GM12865 (cell line): ENCODE measurements at regions not wholly inside any gene's neighbourhood (a gene's known extent, or its start where the extent isn't known, plus 50 kb on each side); places are given as distances from the start of the nearest gene placed in this dataset.

Source experiments
- DNase-seq: peaks from one replicate; pipeline ENCODE4 v3.0.0; 2010; ENCODE audit warnings: low read depth
- H3K4me3 ChIP-seq: 2 replicates; pipeline ENCODE4 v1.5.1; 2011; ENCODE audit warnings: mild to moderate bottlenecking, low read depth, low read length, control low read depth
- CTCF ChIP-seq: IDR thresholded peaks from 2 replicates; pipeline ENCODE4 v1.5.1; 2011; ENCODE audit warnings: low read length, control low read depth, low read depth, inconsistent platforms; ENCODE audit not compliant: insufficient read depth; ENCODE audit errors: missing control alignments

GRCh38 chr19:31656507-31656906, 307.3 kb upstream of the TSHZ3 start:
- no peak overlapping the region for H3K4me3 ChIP-seq
- DNase-seq: no peak
- no peak for TF ChIP-seq CTCF

- H3K4me3 ChIP-seq: no peak overlapping the region
- DNase-seq: no peak
- no peak for TF ChIP-seq CTCF
Observed at GRCh38 chr19:31658993-31659896, 310.0 kb upstream of the TSHZ3 start.

GRCh38 chr19:31659897-31660210, 310.6 kb upstream of the TSHZ3 start:
- no peak overlapping the region for H3K4me3 ChIP-seq
- TF ChIP-seq CTCF: no peak
- DNase-seq: no peak

- DNase-seq: no peak
- no peak overlapping the region for H3K4me3 ChIP-seq
- TF ChIP-seq CTCF: no peak
Observed at GRCh38 chr19:31664096-31664495, 314.9 kb upstream of the TSHZ3 start.

GRCh38 chr19:31664997-31665396, 315.8 kb upstream of the TSHZ3 start:
- no peak for DNase-seq
- H3K4me3 ChIP-seq: no peak overlapping the region
- no peak for TF ChIP-seq CTCF

- DNase-seq: no peak
- no peak overlapping the region for H3K4me3 ChIP-seq
- no peak for TF ChIP-seq CTCF
Observed at GRCh38 chr19:31666126-31666525, 316.9 kb upstream of the TSHZ3 start.

GRCh38 chr19:31667106-31667505, 317.9 kb upstream of the TSHZ3 start:
- H3K4me3 ChIP-seq: no peak overlapping the region
- DNase-seq: no peak
- TF ChIP-seq CTCF: no peak
